Urothelium cell line (cell line): ENCODE measurements at regions not wholly inside any gene's neighbourhood (a gene's known extent, or its start where the extent isn't known, plus 50 kb on each side); places are given as distances from the start of the nearest gene placed in this dataset.
"Not testable (repeated sequence)": the region's sequence is repeated elsewhere in the genome, so short reads cannot be mapped to it uniquely, and the experiment has no call there.

Experiments
- DNase-seq: peaks from one replicate; pipeline ENCODE4 v3.0.0; 2011; ENCODE audit warnings: low spot score, mixed read lengths
- FAIRE-seq: peaks from 2 replicates; lab custom pipeline; 2011; peaks lifted over from hg19 to GRCh38; lab: Jason Lieb, UNC

DNA sequence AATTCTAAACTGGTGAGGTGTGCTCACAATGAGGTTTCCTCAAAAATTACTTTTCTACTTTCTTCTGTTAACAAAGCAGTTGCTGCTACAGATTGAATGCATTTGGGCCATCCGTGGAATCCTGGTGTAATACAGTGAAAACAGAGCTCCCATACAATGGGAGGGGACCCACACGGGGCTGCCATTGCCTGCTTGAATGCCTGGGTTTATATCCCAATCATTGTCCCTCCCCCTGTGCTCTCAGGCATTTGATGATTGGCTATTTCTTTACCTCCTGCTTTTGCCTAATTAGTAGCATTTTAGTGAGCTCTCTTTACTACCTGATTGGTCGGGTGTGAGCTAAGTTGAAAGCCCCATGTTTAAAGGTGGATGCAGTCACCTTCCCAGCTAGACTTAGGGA is 52.9 kb upstream of the CSF1 start:
- not testable (repeated sequence) for FAIRE-seq, DNase-seq

DNA sequence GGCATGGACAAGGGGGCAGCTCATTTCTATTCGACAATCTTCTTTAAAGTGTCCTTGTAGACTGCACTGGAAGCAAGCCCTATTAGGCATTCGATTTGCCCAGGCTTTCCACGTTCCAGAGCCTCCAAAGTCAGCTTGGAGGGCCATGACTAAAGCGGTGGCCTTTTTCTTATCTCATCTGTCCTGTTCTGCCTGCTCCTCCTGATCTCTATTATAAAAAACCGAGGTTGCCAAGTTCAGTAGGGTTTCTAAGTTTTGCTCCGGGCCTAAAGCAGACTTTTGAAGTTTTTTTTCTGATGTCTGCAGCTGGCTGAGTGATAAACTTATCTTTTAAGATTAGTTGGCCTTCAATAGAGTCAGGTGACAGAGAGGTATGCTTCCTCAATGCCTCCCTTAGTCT is 54.7 kb upstream of the CSF1 start:
- not testable (repeated sequence) for FAIRE-seq, DNase-seq

DNA sequence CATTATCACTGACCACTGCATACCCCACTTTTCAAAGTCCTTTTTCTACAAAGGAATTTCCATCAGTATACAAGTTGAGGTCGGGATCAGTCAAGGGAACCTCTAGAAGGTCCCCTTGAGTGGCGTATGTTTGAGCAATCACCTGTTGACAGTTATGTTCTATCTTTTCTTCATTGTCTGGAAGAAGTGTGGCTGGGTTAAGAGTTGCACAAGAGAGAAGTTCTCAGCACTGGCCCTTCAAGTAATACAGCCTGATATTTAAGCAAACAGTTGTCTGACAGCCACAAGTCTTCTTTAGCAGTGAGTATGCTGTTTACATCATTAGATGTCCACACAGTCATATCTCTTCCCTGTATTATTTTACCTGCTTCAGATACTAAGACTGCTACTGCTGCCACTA is 56.7 kb upstream of the CSF1 start:
- not testable (repeated sequence) for DNase-seq, FAIRE-seq

DNA sequence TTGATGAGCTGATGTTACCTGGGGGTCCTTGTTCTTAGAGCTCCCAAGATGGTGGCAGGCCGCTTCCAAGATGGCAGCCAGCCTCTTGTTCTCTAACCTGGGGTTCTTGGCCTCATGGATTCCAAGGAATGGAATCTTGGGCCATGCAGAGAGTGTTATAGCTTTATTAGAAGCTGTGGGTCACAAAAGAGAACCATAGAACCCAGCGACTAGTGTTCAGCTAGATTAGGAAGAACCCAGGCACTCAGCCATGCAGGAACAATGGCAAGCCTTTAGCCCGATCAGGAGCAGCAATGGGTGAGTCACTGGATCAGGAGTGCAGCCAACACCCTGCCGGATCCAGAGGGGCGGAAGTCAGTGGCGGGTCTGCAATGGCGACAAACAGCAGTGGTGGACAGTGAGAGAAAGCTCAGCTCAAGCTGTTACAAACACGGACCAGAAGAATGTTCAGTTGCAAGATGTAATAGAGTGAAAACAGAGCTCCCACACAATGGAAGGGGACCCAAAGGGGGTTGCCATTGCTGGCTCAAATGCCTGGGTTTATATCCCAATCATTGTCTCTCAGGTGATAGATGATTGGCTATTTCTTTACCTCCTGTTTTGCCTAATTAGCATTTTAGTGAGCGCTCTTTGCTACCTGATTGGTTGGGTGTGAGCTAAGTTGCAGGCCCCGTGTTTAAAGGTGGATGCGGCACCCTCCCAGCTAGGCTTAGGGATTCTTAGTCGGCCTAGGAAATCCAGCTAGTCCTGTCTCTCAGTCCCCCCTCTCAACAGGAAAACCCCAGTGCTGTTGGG is 58.2 kb upstream of the CSF1 start:
- peak; percentile 69 for DNase-seq
- not testable (repeated sequence) for FAIRE-seq

DNA sequence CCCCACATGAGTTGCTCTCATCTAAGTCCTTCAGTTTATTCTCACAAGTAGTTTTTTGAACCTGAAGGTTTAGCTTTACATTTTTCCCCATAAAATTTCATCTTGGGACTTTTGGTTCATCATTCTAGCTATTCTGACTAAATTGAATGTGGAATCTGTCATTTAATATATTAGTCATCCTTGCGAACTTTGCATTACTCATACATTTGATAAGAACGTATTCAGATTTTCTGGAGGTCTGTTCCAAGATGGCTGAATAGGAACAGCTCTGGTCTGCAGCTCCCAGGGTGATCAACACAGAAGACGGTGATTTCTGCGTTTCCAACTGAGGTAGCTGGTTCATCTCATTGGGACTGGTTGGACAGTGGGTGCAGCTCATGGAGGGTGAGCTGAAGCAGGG is 59.8 kb upstream of the CSF1 start:
- DNase-seq = no peak
- FAIRE-seq = no peak

DNA sequence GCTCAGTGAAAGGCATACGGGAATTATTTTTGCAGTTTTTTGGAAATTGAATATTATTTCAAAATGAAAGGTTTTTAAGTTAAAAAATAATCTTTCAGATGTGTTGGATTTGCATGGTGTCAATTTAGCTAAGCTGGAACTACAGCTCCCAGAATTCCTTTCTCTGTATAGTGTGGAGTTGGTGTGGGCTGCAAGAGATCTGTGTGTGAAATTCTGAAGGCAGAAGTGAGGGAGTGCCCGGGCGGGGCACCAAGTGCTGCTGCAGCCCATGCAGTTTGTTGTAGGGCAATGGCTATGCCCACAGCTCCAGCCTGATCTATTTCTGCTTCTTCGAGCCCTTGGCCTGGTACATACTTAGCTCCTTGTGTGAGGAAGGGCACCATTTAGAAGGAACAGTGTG is 60.5 kb upstream of the CSF1 start:
- DNase-seq (no peak), FAIRE-seq (no peak)

DNA sequence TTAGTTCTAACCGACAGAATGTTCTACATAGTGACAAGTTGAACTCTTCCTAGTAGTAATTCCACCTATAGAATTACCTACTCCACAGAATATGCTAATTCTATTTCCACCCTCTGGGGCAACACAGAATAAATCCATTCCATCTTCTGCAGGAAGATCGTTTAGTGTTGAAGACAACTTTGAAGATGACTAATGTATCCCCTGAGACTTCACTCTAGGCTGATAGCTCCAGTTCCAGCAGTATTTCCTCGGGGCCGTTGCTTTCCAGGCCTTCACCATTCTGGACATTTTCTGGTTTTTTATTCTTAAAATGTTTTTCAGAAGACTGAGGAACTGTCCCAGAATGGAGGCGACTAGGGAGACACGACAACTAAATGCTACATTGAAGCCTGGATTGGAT is 61.0 kb upstream of the CSF1 start:
- no peak for FAIRE-seq

DNA sequence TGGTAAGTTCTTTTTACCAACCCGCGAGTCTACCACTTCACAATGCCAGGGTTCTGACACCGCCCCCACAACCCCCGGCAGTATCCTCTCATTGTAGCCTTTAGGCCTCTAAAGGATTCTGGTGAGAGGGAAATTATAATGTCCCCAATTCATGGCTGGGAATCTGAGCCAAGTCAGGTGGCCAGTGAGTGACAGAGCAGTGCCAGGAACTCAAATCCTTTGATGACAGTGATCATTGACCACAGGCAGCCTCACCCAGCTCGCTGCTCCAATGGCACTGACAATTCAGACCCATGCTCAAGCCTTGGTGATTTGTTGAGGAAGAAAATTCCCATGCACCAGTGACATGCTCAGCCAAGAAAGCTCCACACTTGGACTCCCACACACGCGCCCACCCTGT is 63.4 kb upstream of the CSF1 start:
- DNase-seq = no peak
- no peak for FAIRE-seq

More for the DNA sequence above, 61.0 kb upstream of the CSF1 start:
- DNase-seq = no peak

DNA sequence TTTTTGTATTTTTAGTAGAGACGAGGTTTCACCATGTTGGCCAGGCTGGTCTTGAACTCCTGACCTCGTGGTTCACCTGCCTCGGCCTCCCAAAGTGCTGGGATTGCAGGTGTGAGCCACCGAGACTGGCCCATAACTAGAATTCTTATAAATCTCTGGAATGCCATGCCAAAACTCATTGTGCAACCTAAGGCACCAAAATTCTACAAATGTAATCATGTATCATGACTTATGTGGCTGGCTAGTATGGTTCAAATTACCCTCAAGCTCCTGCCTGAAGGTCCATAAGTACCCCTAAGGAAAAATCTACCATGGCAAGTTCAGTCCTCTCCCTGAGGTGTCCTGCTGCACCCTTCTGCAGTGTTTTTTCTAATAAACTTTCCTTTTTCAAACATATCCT is 63.8 kb upstream of the CSF1 start:
- FAIRE-seq = no peak

DNA sequence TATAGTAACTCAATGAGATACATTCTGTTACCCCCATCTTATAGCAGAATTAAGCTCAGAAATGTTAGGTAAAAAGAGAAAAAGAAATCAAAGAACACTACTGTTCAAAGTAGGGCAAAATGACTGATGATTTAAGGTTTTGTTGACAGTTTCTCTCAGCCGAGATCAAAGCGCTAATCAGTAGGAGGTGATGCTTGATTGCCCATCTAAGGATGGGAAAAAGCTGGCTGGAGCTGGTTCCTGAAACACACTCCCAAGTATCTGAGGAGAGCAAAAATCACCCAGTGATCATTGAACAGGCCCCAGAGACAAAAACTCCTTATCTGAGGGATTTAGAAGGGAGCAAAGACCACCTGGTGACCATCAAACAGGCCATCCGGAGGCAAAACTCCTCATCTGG is 64.5 kb upstream of the CSF1 start:
- FAIRE-seq (no peak), DNase-seq (no peak)

More for the DNA sequence above, 63.8 kb upstream of the CSF1 start:
- no peak for DNase-seq

DNA sequence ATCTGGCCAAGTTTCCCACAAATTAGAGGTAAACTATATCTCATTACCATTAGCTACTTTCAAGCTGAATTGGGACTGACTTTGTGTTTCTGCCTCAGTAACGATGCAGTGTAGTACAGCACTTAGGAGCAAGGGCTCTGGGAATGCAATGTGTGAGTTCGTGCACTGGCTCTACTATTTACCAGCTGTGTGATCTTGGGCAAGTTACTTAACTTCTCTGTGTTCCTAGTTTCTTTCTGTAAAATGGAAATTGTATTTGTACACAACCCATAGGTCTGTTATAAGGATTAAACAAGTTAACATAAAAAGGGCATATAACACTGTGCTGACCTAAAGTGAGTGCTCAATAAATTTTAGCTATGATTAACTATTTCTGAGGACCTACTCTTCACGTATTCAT is 65.0 kb upstream of the CSF1 start:
- DNase-seq = no peak
- FAIRE-seq = no peak

DNA sequence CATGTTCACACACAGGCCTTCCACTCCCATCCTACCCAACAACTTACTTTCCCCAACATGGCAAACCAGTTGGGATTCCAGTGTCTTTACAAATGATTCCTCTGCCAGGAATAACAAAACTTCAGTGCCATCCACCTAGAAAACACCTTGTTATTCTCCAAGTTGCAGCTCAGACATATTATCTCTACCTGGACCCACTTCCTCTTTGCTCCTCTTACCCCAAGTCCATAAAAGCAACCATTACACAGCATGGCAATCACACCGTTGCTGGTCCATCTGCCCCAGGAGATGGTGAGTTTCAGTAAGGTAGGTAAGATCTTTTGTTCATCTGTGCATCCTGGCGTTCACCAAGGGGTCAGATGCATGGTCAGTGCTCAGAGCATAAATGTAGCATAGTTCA is 66.0 kb upstream of the CSF1 start:
- DNase-seq (no peak), FAIRE-seq (no peak)

DNA sequence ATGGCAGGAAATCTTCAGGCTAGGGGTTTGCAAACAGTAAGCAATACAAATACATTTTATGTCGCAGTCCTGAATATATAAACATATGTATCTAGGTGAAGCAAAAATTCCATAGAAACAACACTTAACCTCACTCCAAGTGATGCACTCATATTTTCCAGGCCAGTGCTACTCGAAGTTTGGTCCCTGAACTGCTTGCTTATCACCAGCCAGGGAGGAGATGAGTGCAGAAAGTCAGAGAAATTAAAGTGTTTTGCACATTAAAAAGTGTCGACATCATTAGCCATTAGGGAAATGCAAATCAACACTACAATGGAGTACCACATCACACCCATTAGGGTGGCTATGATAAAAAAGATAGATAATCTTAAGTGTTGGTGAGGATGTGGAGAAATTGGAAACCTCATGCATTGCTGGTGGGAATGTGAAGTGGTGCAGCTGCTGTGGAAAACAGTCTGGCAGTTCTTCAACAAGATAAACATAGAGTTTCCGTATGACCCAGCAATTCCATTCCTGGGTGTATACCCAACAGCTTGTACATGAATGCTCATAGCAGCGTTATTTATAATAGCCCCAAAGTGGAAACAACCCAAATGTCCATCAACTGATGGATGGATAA is 70.5 kb upstream of the CSF1 start:
- DNase-seq (no peak), FAIRE-seq (no peak)

DNA sequence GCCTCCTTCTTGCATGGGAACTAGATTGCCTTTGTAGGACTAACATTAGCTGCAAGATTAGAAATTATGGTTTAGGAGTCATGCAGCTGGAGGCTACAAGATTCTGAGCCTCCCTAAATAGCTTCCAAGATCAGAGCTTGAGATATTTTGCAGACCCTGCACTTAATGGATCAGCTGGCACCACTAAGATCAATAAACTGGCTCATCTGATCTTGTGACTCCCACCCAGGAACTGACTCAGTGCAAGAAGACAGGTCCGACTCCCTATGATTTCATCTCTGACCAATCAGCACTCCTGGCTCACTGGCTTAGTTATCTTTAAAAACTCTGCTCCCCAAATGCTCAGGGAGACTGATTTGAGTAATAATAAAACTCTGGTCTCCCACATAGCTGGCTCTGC is 71.4 kb upstream of the CSF1 start:
- not testable (repeated sequence) for DNase-seq, FAIRE-seq

DNA sequence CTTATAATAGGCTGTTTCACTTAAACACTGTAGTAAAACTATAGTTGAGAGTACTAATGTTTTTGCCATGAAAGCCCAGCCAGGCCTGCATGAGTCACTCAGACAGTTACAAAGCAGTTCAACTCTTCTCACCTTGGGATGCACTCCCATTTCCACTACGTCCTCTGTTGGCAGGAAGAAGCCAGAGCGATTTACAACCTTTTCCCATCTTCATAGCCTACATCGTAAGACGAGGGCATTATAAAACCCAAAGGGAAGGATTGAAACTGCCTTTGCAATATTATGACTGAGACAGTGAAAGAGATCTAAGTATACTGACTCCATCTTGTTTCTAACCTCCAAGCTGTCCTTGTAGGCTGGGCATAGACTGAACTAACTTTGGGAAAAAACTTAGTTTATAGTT is 71.8 kb upstream of the CSF1 start:
- FAIRE-seq (no peak), DNase-seq (peak; percentile 69)

DNA sequence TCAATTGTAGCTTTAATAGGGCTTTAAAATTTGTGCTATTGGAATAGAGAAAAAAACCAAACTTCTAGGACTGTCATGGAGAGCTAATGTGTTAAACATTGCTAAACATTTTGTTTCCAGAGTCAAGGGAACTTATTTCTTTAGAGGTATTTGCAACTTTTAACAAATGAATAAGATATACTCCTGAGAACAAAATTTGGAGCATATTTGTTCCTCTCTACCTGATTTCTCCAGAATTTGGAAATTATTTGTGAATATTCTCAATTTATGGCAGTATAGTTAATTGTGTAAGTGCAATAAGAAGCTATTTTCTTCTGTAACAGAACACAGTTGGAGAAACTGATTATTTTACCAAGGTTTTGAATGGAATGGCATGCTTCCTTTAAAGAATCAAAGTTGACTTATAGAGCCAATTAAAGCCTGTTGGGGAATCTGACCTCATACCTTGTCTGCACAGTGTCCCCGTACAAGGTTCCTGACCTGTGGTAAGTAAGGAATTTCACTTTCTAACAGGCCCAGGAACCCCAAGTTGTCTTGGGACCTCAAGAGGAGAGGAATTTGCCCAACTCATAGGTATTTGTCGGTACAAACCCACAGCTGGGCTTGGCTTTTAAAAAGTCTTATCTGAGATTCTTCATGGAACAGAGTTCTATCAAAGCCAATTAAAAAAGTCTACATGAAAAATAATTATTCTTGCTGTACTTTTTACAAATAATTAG is 72.6 kb upstream of the CSF1 start:
- no peak for FAIRE-seq
- no peak for DNase-seq

DNA sequence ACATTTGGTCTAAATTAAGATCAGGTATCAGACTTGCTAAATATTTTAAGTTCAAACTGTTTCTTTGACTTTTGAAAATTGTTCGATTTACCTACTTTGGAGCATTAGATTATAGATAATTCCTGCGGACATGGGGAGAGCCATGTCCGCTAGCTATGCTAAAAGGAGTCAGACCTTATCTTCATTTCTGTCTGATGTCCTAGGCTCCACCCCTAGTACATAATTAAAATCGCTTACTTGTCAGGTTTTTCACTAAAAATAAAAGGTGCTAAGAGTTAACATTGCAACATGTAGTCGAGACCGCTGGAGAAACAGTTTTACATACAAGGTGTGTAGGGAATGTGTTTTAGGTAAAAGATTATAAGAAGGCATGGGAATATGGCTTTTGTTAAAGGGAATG is 71.9 kb upstream of the EPS8L3 start:
- not testable (repeated sequence) for FAIRE-seq

DNA sequence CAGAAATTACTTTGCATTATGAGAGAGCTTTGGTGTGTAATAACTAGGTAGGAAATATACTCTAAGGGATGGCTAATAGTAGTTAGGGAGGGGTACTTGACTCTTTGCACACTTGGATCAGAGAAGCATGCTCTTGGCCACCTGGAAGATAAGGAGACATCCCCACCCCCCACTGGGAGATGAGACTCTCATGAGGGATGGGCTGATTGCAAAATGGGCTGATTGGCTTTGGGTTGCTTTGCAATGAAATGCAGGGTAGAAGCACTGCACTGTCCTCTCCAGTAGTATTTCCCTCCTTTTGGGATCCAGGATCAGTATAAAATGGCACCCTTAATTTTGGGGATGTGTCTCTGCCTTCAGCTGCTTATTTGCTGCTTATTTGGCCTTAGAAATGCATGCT is 71.2 kb upstream of the EPS8L3 start:
- FAIRE-seq = no peak
- DNase-seq = no peak

More for the DNA sequence above, 71.9 kb upstream of the EPS8L3 start:
- DNase-seq = not testable (repeated sequence)

DNA sequence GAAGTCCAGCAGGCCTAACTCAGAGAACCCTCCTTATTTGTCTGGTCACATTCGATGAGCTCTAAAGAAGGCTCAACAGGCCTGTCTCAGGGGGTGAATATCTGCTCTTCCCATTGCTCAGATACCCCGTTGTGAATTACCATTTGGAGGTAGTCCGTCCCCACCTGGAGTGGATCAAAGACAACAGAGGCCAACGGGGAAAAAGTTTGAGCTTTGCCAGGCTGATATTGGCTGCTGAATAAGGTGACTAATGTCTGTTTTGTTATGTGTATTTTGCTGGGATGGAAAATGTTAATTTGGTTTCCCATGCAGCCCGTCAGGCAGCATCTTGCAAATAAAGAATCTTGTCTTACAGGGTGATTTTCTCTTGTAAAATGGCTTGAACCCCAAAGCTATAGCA is 69.2 kb upstream of the EPS8L3 start:
- FAIRE-seq (no peak), DNase-seq (no peak)

DNA sequence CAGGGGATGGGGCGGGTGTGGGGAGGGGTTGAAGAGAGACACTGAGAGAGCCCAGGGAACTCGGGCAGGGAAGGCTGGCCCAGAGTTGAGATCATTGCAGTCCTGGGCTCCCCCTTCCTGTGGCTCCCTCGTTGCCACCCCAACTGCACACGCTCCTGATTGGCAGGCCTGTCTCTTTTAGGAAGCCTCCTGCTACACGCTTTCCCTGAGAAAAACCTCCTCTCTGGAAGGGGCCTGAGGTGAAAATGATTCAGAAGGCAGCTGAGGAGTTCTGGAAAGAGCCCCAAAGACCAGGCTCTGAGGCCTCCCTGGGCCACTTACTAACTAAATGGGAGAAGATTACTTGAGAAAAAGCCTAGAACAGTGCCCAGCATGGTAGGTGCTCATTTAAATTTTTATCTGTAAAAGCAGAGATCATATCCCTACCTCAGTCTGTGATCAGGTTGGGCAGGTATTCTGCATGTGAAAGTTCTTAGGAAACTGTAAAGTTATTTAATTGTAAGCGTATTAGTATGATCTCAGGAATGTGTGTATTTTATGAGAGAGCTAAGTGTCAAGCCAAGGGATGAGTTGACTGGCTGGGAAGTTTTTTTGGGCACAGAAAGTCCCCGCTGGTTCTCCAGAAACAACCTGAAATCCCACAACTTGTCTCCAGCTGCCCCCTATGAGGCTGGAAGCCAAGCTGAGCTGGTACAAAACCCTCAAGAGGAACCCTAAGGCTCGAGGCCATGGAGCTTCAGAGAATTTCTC is 65.2 kb upstream of the EPS8L3 start:
- no peak for FAIRE-seq
- no peak for DNase-seq

DNA sequence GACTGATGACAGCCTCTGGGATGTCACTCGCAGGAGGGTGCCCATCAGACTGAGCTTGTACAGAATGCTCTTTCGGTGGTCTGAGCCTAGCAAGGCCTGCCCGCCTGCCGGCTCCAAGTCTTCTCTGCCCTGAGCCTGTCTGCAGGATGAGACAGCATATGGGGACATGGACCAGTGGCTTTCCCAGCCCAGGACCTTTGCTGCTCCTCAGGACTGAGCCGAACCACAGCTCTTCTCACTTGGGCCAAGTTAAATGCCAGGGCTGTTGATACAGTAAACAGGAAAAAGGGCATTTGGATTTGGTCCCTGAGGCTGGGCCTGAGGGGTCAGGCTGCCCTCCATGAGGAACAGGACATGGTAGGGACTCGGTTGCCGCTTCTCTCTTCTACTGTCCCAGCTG is 64.3 kb upstream of the EPS8L3 start:
- FAIRE-seq (no peak), DNase-seq (no peak)
